SK-N-DZ (cell line): ENCODE measurements at regions not wholly inside any gene's neighbourhood (a gene's known extent, or its start where the extent isn't known, plus 50 kb on each side); places are given as distances from the start of the nearest gene placed in this dataset.
"Not testable (repeated sequence)": the region's sequence is repeated elsewhere in the genome, so short reads cannot be mapped to it uniquely, and the experiment has no call there.

ENCODE experiments used
- DNase-seq: peaks from one replicate; pipeline ENCODE4 v3.0.0-alpha.2; 2015; ENCODE audit warnings: low spot score

DNA sequence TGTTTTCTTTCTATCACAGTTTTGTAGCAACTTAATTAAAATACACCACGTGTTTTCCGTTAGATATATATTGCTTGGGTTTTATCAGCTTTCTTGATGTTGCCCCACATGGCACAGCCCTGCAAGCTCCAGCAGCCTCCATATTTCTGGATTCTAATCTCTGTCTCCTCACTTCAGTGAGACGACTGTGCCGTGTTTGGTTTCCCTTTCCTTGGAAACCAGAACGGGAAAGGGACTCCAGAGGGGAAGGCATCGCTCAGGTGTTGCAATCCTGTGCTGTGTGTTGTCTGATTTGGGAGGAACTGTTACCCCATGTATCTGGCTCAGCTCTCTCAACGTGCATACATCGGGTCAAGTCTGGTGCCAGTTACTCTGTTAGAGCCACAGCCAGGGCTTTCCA, 464.2 kb upstream of the B3GAT1 start:
- no peak for DNase-seq

DNA sequence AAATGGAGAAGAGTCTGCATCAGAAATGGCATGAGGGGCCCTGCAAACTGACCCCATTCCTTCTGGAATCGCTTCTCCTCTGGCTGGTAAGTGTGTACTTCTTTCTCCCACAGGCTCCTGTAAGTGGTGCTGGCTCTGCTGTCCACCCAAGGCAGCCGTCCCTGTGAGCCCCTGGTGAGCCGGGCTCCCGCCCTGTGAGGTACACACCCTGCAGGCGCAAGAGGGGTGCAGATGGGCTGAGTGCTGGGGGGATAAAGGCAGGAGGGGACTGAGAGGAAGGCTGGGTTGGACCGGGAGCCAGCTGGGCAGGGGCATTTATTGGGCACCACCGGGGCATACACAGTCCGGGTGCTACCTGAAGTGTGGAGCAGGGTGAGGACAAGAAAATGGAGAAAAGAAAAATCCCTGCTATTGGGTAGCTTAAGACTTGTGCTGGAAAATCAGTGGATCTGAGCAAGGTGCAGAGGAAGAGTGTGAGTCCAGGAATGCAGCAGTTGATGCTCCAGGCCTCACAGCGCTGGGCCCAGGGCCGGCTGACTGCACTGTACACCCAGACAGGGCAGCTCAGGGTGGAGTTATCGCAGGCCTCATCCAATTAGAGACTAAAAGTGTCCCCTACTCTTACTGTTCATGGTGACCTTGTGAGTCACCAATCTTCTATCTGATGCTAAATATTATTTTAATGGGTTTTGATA, 455.1 kb upstream of the B3GAT1 start:
- DNase-seq, result no peak

DNA sequence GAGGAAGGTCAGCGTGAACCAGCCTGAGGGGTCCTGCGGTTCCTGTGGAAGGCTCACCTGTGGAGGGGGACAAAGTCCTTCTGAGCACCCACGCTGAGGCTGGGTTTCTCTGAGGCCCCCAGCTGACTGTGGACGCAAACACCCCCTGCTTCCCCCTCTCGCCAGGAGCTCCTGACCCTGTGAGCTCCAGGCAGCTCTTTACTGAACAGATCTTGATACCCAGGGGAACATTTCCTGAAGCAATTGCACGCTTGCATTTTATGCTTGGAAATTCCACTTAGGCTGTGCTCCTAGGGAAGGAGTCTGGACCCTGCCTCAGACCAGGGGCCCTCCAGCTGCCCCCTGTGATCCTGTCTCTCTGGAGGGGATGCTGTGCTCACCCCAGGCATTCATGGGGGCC, 454.2 kb upstream of the B3GAT1 start:
- DNase-seq, result no peak

DNA sequence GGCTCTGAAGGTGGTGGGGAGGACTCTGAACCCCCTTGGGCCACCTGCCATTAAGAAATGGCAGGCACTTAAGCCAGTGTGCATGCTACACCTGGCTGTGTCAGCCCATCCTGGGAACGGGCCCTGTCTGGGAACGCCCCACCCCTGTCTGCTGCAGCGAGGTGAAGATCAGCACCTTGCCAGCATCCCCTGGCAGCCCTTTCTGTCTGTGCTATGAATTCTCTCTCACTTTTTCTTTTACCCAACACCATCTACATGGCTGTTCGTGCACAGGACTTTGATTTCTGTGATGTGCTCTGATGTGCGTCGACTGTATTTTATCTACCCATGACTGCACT, 452.9 kb upstream of the B3GAT1 start:
- no peak for DNase-seq

DNA sequence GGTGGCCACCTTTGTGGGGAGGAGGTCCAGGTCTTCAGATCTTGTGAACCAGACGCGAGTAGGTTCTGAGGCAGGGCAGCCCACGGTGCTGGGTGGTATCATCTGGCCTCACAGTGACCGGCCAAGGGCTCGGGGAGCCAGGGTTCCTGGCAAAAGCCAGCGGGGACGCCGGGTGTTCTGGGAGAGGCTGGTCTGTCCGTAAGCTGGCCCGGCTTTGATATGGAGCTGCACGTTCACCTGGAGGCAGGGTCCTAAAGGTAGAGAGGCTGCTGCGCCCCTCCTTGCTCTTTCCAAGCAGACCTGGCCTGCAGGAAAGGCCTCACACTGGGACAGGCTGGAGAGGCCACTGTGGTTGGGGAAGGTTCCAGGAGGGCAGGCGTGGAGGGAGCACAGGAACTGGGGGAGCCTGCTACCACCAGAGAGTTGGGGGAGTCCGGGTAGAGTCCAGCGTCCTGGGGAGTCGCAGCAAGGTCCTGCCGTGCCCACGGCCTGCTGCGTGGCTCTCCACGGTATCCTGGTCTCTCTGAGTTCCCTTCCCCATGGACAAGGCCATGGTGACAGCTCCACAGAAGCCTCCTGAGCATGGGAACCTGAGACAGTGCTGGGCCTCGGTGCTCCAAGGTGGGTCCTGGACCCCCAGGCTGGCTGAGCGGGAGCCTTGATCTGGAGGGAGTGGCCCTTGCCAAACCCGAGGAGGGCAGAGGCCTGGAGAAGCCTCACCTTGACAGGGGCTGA, 452.4 kb upstream of the B3GAT1 start:
- no peak for DNase-seq

DNA sequence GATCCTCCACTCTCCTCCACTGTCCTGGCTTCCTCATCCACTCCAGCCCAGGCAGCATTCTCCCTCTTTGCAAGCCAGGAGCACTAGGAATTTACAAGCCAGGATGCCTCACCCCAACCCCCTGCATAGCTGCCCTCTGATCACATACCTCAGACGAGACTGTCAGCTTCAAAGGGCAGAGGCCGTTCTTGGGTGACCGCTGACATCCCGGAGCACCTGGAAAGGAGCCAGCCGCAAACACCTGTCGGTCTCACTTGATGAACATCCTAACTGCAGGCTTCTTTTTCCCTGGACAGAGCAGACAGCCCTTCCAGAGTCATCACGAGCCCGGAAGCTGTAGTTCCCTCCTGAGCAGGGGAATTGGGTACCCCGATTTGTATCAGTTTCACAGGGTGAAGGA, 451.3 kb upstream of the B3GAT1 start:
- no peak for DNase-seq

DNA sequence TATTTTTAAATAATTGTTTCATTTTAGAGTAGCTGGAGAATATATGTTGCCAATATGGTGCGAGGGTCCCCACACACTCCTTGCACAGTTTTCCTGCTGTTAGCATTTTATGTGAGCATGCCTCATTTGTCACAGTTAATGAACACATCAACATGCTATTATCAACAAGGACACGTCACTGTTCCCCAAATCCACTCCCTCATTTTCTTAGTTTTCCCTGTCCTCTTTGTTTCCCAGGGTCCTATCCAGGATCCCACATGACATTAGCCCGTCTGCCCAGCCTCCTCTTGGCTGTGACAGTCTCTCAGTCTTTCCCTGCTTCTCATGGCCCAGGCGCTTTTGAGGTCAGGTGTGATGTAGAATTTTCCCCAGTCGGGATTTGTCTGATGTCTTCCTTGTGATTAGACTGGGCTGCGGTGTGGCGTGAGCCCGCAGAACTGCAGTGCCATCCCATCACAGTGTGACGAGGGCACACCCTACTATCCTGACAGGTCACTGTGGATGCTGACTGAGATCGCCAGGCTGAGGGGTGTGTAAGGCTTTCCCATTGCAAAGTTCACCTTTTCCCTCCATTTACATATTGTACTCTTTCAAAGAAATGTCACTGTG, 450.6 kb upstream of the B3GAT1 start:
- no peak for DNase-seq

DNA sequence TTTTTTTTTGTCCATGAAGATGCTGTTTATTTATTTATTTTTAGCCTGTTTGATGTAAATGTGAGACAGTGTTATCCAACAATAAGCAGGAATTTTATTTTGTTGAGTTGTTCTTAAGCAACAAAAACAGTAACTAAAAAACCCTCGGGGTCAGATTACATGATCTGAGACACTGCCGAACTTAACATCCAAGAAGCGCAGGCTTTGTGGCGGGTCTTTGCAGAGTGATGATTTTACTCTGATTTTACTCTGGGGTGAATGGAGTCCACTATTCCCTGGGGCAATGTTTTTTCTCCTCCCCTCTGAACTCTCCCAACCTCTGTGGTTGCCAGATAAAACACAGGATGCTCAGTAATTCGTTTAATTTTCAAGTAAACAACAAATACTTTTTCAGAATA, 450.1 kb upstream of the B3GAT1 start:
- DNase-seq, result no peak

DNA sequence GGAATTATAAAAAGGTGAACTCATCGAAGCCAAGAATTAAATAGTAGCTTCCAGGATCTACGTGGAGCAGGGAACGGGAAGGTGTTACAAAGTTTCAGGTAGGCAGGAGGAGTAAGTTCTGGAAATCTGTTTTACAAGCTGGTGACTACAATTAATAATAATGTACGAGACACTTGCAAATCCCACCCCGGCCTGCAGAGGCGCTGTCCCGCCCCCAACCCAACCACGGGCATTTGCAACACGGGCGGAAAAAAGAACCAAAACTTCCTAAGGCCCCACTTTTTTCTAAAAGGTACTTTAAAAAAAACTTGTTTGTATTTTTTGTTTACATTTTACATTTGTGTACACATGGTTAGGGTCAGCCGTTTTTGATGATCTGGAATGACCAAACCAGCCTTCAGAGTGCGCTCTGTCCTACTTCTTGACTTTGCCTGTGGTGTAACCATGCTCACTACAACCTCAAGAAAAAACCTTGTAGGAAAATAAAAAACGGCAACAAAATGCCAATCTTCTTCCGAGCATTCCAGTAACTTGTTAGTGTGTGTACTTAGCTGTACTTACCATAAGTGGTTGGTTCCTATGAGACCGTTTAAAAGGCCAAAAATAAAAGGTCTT, 449.6 kb upstream of the B3GAT1 start:
- no peak for DNase-seq

DNA sequence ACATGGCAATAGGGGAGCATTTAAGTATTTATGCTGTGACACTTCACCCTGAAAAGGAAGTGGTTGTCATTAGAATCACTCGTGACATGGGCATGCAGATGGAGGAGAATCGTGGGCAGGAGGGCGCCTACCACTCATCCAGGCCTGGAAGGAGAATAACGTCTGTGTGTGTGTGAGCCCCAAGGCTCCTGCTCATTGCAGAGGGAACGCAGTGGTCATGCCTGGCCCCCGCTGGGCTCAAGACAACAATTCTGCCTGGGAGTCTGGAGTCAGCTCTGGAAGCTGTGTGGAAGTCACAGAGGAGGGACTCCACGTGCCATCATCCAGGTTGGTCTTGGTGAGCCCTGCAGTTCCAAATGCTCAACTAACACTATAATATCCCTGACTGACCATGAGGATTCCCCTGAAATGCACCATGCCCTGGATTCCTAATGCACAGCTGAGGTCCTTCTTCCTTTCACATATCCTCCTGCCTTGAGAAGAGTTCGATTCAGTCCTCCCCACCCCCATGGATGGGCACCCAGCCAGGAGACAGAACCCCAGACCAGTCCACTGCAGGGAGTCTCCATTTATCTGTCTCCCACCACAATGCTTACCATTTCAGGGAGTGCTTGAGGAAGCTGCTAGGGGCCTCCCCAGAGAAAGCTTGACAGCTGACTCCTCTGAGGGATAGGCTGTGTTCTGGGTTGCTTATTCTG, 446.9 kb upstream of the B3GAT1 start:
- no peak for DNase-seq

DNA sequence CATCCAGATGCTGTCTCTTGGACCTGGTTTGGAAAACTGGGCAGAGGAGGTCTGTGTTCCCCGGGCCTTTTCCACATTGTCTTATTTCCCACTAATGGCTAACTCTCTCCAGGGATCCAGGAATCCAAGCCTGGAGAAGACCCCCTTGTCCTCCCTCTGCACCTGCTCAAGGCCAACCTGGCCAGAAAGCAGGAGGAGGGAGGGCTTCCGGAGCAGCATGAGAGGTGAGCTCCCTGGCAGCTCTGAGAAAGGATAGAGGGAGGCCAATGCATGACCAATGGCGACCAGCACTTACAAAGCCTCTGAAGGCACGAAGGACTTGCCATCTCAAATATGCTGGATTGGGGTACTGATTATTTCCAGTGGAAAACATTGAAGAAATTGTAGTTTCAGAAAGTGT, 445.0 kb upstream of the B3GAT1 start:
- DNase-seq, result no peak

DNA sequence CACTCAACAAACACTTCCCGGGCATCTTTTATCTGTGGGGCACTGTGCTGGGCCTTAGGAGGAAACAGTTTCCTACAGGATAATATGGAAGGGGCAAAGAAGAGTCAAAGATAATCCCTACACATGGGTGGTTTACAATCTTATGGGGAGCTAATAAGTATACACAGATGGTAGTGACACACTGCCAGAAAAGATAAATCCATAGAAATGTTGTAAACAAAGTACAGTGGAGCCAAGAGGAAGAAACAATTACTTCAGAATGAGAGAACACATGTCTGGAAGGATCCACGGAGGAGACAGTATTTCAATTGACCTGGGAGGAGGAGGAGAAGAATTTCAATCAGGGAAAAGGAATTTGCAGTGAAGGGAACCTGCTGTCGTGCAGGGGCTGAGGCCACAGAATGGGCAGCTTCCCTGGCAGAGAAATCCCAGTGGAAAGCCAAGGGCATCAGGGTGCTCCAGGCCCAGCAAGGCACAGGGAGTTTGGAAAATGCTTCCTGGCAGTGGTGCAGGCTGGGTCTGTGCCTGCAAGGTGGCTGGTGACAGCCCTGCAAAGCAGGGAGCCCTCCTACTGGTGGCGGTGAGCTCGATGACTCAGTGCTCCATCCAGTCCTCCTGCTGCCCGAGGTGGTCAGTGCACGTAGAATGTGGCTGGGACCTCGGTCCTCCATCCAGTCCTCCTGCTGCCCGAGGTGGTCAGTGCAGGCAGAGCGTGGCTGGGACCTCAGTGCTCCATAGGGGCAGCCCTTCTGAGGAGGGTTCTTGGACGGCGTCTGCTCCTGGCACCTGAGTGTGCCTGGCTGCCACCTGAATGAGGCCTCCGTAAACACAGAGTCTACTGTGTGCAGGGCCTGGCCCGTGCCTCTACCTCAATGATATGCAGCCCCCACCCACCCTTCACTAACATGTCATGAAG, 444.3 kb upstream of the B3GAT1 start:
- no peak for DNase-seq

DNA sequence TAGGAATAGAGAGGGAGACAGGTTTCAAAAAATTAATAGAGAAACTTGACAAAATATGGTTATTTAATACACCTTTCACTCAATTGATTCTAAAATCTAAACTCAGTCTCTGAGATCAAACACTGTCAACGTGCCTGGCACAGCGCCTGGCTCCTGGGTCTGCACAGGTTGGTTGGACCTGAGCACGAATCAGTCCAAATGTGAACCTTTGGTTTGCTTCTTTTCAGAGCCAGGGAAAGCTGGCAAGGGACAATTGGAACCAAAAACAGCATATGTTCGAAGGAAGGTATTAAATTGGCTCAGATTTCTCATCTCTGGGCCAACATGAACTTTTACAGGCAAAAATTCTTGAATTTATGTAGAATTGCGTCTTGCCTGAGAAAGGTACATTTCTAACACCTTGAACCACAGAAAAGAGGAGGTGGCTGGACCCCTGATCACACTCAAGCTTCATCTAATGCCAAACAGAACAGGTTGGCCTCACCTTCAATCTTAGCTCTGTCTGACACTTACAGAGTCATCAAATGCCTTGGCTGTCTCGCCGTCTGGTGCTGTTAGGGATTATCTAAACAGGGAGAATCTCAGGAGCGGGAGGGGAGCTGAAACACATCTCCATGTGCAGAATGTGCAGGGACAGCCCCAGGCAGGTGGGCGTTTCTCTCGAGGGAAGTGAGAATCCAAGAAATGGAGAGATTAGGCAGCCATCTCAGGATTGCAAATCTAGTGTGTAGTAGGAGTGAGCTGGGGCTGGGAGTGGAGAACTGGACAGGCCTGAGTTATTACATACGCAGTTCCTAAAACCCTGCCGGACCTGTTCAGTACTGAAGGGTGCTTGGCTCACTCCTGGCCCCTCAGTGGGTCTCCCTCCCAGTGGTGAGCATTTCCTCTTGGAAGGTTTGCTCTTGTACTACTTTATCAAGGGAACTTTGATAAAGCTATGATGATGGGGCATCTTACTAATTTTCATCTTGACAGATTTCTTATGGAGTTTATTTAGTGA, 442.2 kb upstream of the B3GAT1 start:
- DNase-seq, result no peak

DNA sequence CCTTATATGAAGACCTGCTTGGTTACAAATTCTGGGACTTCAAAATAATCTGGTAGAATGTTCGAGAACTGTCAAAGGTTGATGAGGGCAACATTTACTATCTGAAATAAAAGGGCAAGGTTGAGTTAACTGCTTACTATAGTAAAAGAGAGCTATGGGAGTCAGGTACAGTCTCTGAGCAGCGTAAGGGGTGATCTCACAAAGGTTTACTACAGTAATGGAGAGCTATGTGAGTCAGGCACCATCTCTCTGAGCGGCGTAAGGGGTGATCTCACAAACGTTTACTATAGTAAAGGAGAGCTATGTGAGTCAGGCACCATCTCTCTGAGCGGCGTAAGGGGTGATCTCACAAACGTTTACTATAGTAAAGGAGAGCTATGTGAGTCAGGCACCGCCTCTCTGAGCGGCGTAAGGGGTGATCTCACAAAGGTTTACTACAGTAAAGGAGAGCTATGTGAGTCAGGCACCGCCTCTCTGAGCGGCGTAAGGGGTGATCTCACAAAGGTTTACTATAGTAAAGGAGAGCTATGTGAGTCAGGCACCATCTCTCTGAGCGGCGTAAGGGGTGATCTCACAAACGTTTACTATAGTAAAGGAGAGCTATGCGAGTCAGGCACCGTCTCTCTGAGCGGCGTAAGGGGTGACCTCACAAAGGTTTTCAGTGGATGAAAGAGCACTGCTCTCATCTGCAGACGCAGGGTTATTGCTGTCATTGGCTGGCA, 439.6 kb upstream of the B3GAT1 start:
- DNase-seq, result not testable (repeated sequence)

DNA sequence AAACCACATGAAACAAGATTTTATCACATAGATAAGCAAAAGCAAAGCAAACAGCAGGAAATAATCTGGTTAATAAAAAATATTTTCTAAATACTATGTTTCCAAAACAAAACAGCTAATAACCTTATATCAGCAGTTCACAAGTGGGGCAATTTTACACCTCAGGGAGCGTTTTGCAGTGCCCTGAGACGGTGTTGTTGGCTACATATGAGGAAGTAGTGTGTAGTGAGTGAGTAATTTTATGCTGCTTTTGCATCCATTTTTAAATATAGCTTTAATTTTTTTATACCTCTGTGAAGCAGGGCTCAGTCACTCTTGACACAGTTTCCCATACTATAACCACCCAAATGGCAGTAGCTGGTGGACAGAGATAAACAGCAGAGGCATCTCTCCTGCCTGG, 438.5 kb upstream of the B3GAT1 start:
- no peak for DNase-seq

DNA sequence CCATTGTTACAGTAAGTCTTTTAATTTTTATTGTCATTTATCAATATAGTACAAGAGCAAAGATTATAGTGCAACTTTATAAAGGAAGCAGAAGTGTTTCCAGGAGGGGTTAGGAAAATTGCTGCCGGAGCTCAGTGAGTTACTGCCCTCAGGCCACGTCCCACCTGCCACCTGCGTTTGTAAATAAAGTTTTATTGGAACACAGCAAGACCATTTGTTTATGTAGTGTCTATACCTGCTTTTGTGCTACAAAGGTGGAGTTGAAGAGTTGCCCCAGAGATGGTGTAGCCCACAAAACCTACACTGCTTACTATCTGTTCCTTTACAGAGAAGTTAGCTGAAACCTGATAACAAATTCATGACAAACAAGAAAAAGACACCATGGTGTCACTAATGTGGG, 437.8 kb upstream of the B3GAT1 start:
- no peak for DNase-seq

DNA sequence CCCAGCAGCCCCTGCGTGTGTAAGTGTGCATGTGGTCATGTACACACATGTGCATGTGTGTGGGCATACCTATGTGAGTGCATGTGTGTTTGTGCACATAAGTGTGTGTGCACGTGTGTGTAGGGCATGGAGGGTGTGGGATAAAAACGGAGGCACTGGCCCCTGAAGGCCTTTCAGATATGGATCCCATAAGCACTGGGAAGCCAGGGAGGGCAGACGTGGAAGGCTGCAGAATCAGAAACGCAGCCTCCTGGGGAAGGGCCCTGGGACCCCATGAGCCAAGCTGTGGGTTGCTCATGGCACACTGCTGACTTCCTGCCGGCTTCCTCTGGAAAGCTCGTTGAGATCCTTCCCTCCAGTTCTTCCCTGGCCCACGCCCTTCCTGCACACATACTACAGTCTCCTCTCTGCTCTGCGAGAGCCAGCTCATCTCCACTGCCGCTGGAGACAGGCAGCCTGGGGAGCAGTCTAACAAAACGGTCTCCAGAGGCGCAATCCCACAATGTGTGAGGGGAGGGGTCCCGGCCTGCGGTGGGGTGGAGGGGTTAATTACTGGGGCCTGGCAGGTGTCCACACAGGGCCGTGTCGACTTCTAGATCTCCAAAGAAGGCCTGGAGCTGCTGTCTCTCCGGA, 435.2 kb upstream of the B3GAT1 start:
- no peak for DNase-seq

DNA sequence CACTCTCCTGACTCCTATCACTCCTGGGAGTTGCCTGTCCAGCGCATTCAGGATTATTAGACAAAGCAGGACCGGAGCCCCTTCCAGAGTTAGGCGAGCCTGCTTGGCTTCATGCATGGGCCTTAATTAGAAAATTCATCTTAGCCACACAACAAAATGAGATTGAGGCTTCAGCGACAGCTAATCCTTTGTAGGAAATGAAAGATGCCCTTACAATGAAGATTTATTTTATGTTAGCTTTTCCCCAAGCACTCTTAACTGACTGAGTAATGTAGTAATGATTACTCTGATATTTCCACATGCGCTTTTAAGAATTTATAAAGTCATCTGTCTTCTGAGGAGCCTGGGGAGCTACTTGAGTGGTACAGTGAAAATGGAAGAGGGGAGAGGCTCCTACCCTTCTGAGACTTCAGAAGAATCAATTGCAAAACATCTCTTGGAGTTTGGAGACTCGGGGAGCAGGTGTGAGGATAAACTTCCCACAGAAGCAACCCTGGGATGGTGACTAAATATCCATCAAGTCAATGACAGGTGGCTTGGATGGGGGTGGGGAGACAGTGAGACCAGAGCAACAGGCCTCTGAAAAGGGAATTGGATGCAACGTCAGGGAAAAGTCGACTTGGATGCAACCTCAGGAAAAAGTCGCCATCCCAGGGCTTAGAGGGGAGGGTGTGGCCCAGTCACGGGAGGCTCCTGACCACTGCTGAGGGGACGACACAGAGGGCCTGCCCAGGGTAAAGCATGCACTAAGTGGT, 434.5 kb upstream of the B3GAT1 start:
- no peak for DNase-seq
